Keratinocyte (primary cell): ENCODE measurements at regions not wholly inside any gene's neighbourhood (a gene's known extent, or its start where the extent isn't known, plus 50 kb on each side); places are given as distances from the start of the nearest gene placed in this dataset.

Experiments used
- EZH2 ChIP-seq: IDR thresholded peaks from one replicate; pipeline ENCODE4 v1.6.1; 2012; ENCODE audit warnings: inconsistent platforms, mild to moderate bottlenecking, low read length, moderate library complexity
- TF ChIP-seq, protein P1 (sequence below), 3 experiments: IDR thresholded peaks in 1 of 3; conservative IDR thresholded peaks in 1 of 3; optimal IDR thresholded peaks in 1 of 3; 2 replicates in 2 of 3; 3 replicates in 1 of 3; pipeline versions ENCODE3 to v1.5.1; 2011; ENCODE audit warnings: low read length in 3 of 3, mild to moderate bottlenecking in 3 of 3, moderate library complexity in 2 of 3, control low read depth in 1 of 3, inconsistent platforms in 1 of 3; ENCODE audit not compliant: insufficient read depth in 2 of 3; ENCODE audit errors: extremely low read depth in 1 of 3

- TF ChIP-seq, protein P1, sequence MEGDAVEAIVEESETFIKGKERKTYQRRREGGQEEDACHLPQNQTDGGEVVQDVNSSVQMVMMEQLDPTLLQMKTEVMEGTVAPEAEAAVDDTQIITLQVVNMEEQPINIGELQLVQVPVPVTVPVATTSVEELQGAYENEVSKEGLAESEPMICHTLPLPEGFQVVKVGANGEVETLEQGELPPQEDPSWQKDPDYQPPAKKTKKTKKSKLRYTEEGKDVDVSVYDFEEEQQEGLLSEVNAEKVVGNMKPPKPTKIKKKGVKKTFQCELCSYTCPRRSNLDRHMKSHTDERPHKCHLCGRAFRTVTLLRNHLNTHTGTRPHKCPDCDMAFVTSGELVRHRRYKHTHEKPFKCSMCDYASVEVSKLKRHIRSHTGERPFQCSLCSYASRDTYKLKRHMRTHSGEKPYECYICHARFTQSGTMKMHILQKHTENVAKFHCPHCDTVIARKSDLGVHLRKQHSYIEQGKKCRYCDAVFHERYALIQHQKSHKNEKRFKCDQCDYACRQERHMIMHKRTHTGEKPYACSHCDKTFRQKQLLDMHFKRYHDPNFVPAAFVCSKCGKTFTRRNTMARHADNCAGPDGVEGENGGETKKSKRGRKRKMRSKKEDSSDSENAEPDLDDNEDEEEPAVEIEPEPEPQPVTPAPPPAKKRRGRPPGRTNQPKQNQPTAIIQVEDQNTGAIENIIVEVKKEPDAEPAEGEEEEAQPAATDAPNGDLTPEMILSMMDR (optimal IDR thresholded peaks at IDR 0.05 in 1 of 3, IDR thresholded peaks at IDR 0.05 in 1 of 3, conservative IDR thresholded peaks at IDR 0.05 in 1 of 3; ENCODE audit: extremely low read depth in 1 of 3, insufficient read depth in 2 of 3, low read length in 3 of 3), result no peak
- no peak for TF ChIP-seq EZH2
Observed at GRCh38 chr7:31398815-31399214, 58.3 kb upstream of the NEUROD6 start.
